MCF 10A (cell line): ENCODE measurements at regions not wholly inside any gene's neighbourhood (a gene's known extent, or its start where the extent isn't known, plus 50 kb on each side); places are given as distances from the start of the nearest gene placed in this dataset.

ENCODE experiments used
- BruUV-seq: library from RNA; stranded (reverse); fragments of 400-500 nt; replicated peaks from 2 replicates; lab custom pipeline; 2021; lab: Mats Ljungman, UMichigan
- CTCF ChIA-PET: fragments of 300-600 bp; sonication (Branson Sonifier 250); formaldehyde crosslinking; extraction: SDS; loops from one replicate; lab custom pipeline; 2021; ENCODE audit warnings: antibody characterized with exemption, inconsistent platforms; lab: Yijun Ruan, JAX
- POLR2A ChIA-PET: fragments of 300-600, 350-650 bp; sonication (Branson Sonifier 250); formaldehyde crosslinking; extraction: SDS; loops from one replicate; lab custom pipeline; 2020; ENCODE audit warnings: antibody characterized with exemption, inconsistent platforms; lab: Yijun Ruan, JAX
- DNase-seq: peaks from one replicate; pipeline ENCODE4 v3.0.0-alpha.2; 2018; ENCODE audit not compliant: unreplicated experiment
- H3K27ac Mint-ChIP-seq: one replicate; pipeline ENCODE4 v1.8.0; 2022; ENCODE audit warnings: mild to moderate bottlenecking, low read depth, mixed read lengths; ENCODE audit not compliant: unreplicated experiment
- H3K27me3 Mint-ChIP-seq: one replicate; pipeline ENCODE4 v1.8.0; 2022; ENCODE audit warnings: mixed read lengths; ENCODE audit not compliant: insufficient read depth, unreplicated experiment
- H3K36me3 Mint-ChIP-seq: one replicate; pipeline ENCODE4 v1.8.0; 2022; ENCODE audit warnings: mild to moderate bottlenecking, moderate library complexity, mixed read lengths; ENCODE audit not compliant: insufficient read depth, unreplicated experiment
- H3K4me1 Mint-ChIP-seq: one replicate; pipeline ENCODE4 v1.8.0; 2022; ENCODE audit warnings: mixed read lengths; ENCODE audit not compliant: insufficient read depth, unreplicated experiment
- H3K4me3 Mint-ChIP-seq: one replicate; pipeline ENCODE4 v1.8.0; 2022; ENCODE audit warnings: mild to moderate bottlenecking, moderate library complexity, mixed read lengths; ENCODE audit not compliant: unreplicated experiment
- H3K9me3 Mint-ChIP-seq: one replicate; pipeline ENCODE4 v1.8.0; 2022; ENCODE audit warnings: mixed read lengths; ENCODE audit not compliant: unreplicated experiment
- CTCF ChIP-seq: fragments of 200-600 bp; IDR thresholded peaks from one replicate; pipeline ENCODE4 v1.8.0; 2022; ENCODE audit warnings: antibody characterized with exemption, mild to moderate bottlenecking; ENCODE audit not compliant: unreplicated experiment
- intact Hi-C: fragments of 100-400 bp; cut with micrococcal nuclease; formaldehyde crosslinking; loops from 2 replicates; pipeline ENCODE4 v1.14.1; 2022

GRCh38 chr15:93314245-93314644, 225.2 kb upstream of the RGMA start:
- no peak overlapping the region for H3K27ac Mint-ChIP-seq
- CTCF ChIA-PET: interaction anchor here (0.8 kb wide), 1 partner anchor 11 kb away, joined by 3 read pairs; no protein-coding TSS in a partner anchor

GRCh38 chr15:93312891-93313486, 224.0 kb upstream of the RGMA start:
- no peak overlapping the region for H3K27ac Mint-ChIP-seq
- no TSS peak for BruUV-seq

More at GRCh38 chr15:93314245-93314644, 225.2 kb upstream of the RGMA start:
- BruUV-seq: no TSS peak
- Mint-ChIP-seq H3K4me1 (no peaks in the 10 kb centered on the region), H3K27me3 (no peaks in the 10 kb centered on the region), H3K36me3 (peaks cover 6% of the 10 kb centered on the region), H3K9me3 (no peaks in the 10 kb centered on the region), H3K4me3 (no peak overlapping the region)
- DNase-seq: no peak
- no peak for TF ChIP-seq CTCF
- POLR2A ChIA-PET: no interaction called here
- intact Hi-C loops: no loop called here

GRCh38 chr15:93311620-93312019, 222.6 kb upstream of the RGMA start:
- no peak for DNase-seq
- ChIA-PET POLR2A (no interaction called here), CTCF (interaction anchor here (1.2 kb wide), 1 partner anchor 10 kb away, joined by 3 read pairs; no protein-coding TSS in a partner anchor)
- H3K27me3 Mint-ChIP-seq: no peaks in the 10 kb centered on the region
- BruUV-seq: no TSS peak
- H3K27ac Mint-ChIP-seq: no peak overlapping the region
- H3K4me1 Mint-ChIP-seq: no peaks in the 10 kb centered on the region
- no peaks in the 10 kb centered on the region for H3K9me3 Mint-ChIP-seq
- intact Hi-C loops: no loop called here
- no peak overlapping the region for H3K4me3 Mint-ChIP-seq
- H3K36me3 Mint-ChIP-seq: peaks cover 6% of the 10 kb centered on the region
- no peak for TF ChIP-seq CTCF

More at GRCh38 chr15:93312891-93313486, 224.0 kb upstream of the RGMA start:
- no peak overlapping the region for H3K4me3 Mint-ChIP-seq
- no peaks in the 10 kb centered on the region for H3K4me1 Mint-ChIP-seq
- CTCF ChIA-PET: no interaction called here
- H3K27me3 Mint-ChIP-seq: no peaks in the 10 kb centered on the region
- POLR2A ChIA-PET: no interaction called here
- intact Hi-C loops: no loop called here
- TF ChIP-seq CTCF: no peak
- H3K9me3 Mint-ChIP-seq: no peaks in the 10 kb centered on the region
- DNase-seq: no peak
- peaks cover 6% of the 10 kb centered on the region for H3K36me3 Mint-ChIP-seq

- DNase-seq: no peak
- ChIA-PET CTCF (no interaction called here), POLR2A (no interaction called here)
- intact Hi-C loops: no loop called here
- no peak for TF ChIP-seq CTCF
- Mint-ChIP-seq H3K27ac (no peak overlapping the region), H3K9me3 (peaks cover 8% of the 10 kb centered on the region), H3K36me3 (peaks cover 6% of the 10 kb centered on the region), H3K4me3 (no peak overlapping the region), H3K27me3 (no peaks in the 10 kb centered on the region), H3K4me1 (no peaks in the 10 kb centered on the region)
- no TSS peak for BruUV-seq
These were observed 219.1 kb upstream of the RGMA start for GRCh38 chr15:93308026-93308690.
